Endothelial cell of umbilical vein (primary cell): ENCODE measurements at regions not wholly inside any gene's neighbourhood (a gene's known extent, or its start where the extent isn't known, plus 50 kb on each side); places are given as distances from the start of the nearest gene placed in this dataset.
A peak's percentile ranks its signal among the peaks of the same experiment; 100 is the strongest.

Experiments used
- BruUV-seq: library from RNA; stranded (reverse); fragments of 400-500 nt; replicated peaks from 2 replicates; lab custom pipeline; 2021; lab: Mats Ljungman, UMichigan
- CTCF ChIA-PET: fragments of 300-600, 350-600 bp; sonication (Branson Sonifier 250); formaldehyde crosslinking; loops from one replicate; lab custom pipeline; 2021; ENCODE audit warnings: antibody characterized with exemption, inconsistent platforms; lab: Charles Lee
- POLR2A ChIA-PET: fragments of 300-600, 350-600 bp; sonication (Branson Sonifier 250); formaldehyde crosslinking; loops from one replicate; lab custom pipeline; 2021; ENCODE audit warnings: antibody characterized with exemption, inconsistent platforms; lab: Charles Lee
- DNase-seq: peaks from one replicate; pipeline ENCODE4 v3.0.0-alpha.2; 2011; ENCODE audit warnings: low read depth, low spot score
- FAIRE-seq: peaks from 2 replicates; lab custom pipeline; 2011; peaks lifted over from hg19 to GRCh38; lab: Jason Lieb, UNC
- H2AFZ ChIP-seq: 2 replicates; pipeline ENCODE4 v1.6.0; 2012; ENCODE audit warnings: low read depth, low read length, control low read depth, inconsistent platforms
- H3K27ac ChIP-seq: 2 replicates; pipeline ENCODE4 v1.5.1; 2011; ENCODE audit warnings: low read depth, mild to moderate bottlenecking, control low read depth, low read length, moderate library complexity; ENCODE audit not compliant: insufficient read depth
- H3K27me3 ChIP-seq, 2 experiments: 2 replicates each; pipeline versions ENCODE4 v1.6.0 to v1.6.1; 2011; ENCODE audit warnings: low read length in 2 of 2, mixed read lengths in 1 of 2; ENCODE audit not compliant: control insufficient read depth in 2 of 2, insufficient read depth in 2 of 2
- H3K36me3 ChIP-seq, 2 experiments: 2 replicates in 1 of 2; 3 replicates in 1 of 2; pipeline ENCODE4 v1.5.1; 2011; ENCODE audit warnings: low read length in 2 of 2, mild to moderate bottlenecking in 1 of 2, moderate library complexity in 1 of 2; ENCODE audit not compliant: control insufficient read depth in 2 of 2, insufficient read depth in 2 of 2; ENCODE audit errors: extremely low read depth in 1 of 2
- H3K4me1 ChIP-seq: 3 replicates; pipeline ENCODE4 v1.5.1; 2011; ENCODE audit warnings: mild to moderate bottlenecking, low read length; ENCODE audit not compliant: control insufficient read depth, insufficient read depth; ENCODE audit errors: extremely low read depth
- H3K4me2 ChIP-seq: 2 replicates; pipeline ENCODE4 v1.6.1; 2011; ENCODE audit warnings: low read length, control low read depth, mixed read lengths; ENCODE audit not compliant: insufficient read depth
- H3K4me3 ChIP-seq, 3 experiments: fragments of 200-600 bp in 1 of 3; sonication (generic), shearing (Covaris generic) in 1 of 3; replicated peaks in 1 of 3; 2 replicates each; pipeline ENCODE4 v1.5.1; 2011 to 2016; ENCODE audit warnings: control low read depth in 3 of 3, low read length in 3 of 3, mild to moderate bottlenecking in 2 of 3, inconsistent platforms in 1 of 3, low read depth in 1 of 3, moderate library complexity in 1 of 3; ENCODE audit not compliant: insufficient read depth in 1 of 3
- H3K79me2 ChIP-seq: 2 replicates; pipeline ENCODE4 v1.6.0; 2012; ENCODE audit warnings: low read length, inconsistent platforms; ENCODE audit not compliant: control insufficient read depth, insufficient read depth
- H3K9ac ChIP-seq: replicated peaks from 2 replicates; pipeline ENCODE3; 2011; ENCODE audit warnings: low read length, control low read depth; ENCODE audit not compliant: insufficient read depth; ENCODE audit errors: extremely low read depth
- H3K9me1 ChIP-seq: replicated peaks from 3 replicates; pipeline ENCODE4 v1.6.0; 2011; ENCODE audit warnings: mild to moderate bottlenecking, low read length; ENCODE audit not compliant: control insufficient read depth, insufficient read depth; ENCODE audit errors: extremely low read depth
- H3K9me3 ChIP-seq: replicated peaks from 2 replicates; pipeline ENCODE4 v1.5.1; 2012; ENCODE audit warnings: low read length, inconsistent platforms; ENCODE audit not compliant: control insufficient read depth, insufficient read depth
- H4K20me1 ChIP-seq: replicated peaks from 2 replicates; pipeline ENCODE3; 2011; ENCODE audit warnings: mild to moderate bottlenecking, low read length; ENCODE audit not compliant: control insufficient read depth, insufficient read depth; ENCODE audit errors: extremely low read depth
- CTCF ChIP-seq, 2 donors: IDR thresholded peaks; 1 replicate in 1 of 2; 2 replicates in 1 of 2; pipeline ENCODE4 v1.5.1; 2011; ENCODE audit warnings: low read length in 2 of 2, mild to moderate bottlenecking in 2 of 2, moderate library complexity in 2 of 2, control low read depth in 1 of 2, inconsistent platforms in 1 of 2, low read depth in 1 of 2; ENCODE audit not compliant: insufficient read depth in 1 of 2; ENCODE audit errors: extremely low read depth in 1 of 2
- FOS ChIP-seq: IDR thresholded peaks from 2 replicates; pipeline ENCODE4 v1.6.1; 2011; ENCODE audit warnings: mild to moderate bottlenecking, low read length, moderate library complexity, borderline replicate concordance; ENCODE audit not compliant: insufficient read depth
- GATA2 ChIP-seq: IDR thresholded peaks from 2 replicates; pipeline ENCODE4 v1.7.0; 2011; ENCODE audit warnings: low read depth, mild to moderate bottlenecking, moderate library complexity, mixed read lengths, low read length; ENCODE audit not compliant: insufficient read length, insufficient read depth
- MYC ChIP-seq: IDR thresholded peaks from one replicate; pipeline ENCODE4 v1.6.1; 2011; ENCODE audit warnings: mild to moderate bottlenecking, low read depth, low read length
- POLR2A ChIP-seq: IDR thresholded peaks from 2 replicates; pipeline ENCODE4 v1.6.1; 2012; ENCODE audit warnings: low read depth, mild to moderate bottlenecking, control low read depth, low read length
- dilution Hi-C: fragments of 300-500 bp; cut with MboI; formaldehyde crosslinking; loops from one replicate; pipeline ENCODE4 v1.15.0; 2019; ENCODE audit warnings: low sequenced_read_pairs; ENCODE audit not compliant: extremely low pct_ligation_motif_present
- intact Hi-C: fragments of 100-400 bp; cut with micrococcal nuclease; formaldehyde crosslinking; loops from one replicate; pipeline ENCODE4 v1.10.0; 2022

GRCh38 chr10:104580321-104580720 lies 60.8 kb upstream of the SORCS3 start:
- H3K27ac ChIP-seq: no peak overlapping the region
- no peak overlapping the region for H3K9ac ChIP-seq
- no peaks in the 10 kb centered on the region for H3K27me3 ChIP-seq
- no peaks in the 10 kb centered on the region for H3K36me3 ChIP-seq
- no peaks in the 10 kb centered on the region for H3K9me1 ChIP-seq
- no peaks in the 10 kb centered on the region for H3K4me1 ChIP-seq
- no TSS peak for BruUV-seq
- H3K4me3 ChIP-seq: no peak overlapping the region
- no peak for DNase-seq
- no peak for TF ChIP-seq POLR2A
- no peak for TF ChIP-seq MYC
- TF ChIP-seq GATA2: no peak
- H2AFZ ChIP-seq: no peak overlapping the region
- intact Hi-C loops: no loop called here
- no peaks in the 10 kb centered on the region for H3K9me3 ChIP-seq
- H4K20me1 ChIP-seq: no peaks in the 10 kb centered on the region
- ChIA-PET POLR2A (no interaction called here), CTCF (interaction anchor here (0.7 to 1.6 kb wide), 3 partner anchors 9 to 305 kb away, joined by 3 to 7 read pairs (median 3); no protein-coding TSS in a partner anchor)
- no peak for FAIRE-seq
- H3K79me2 ChIP-seq: no peaks in the 10 kb centered on the region
- dilution Hi-C loops: no loop called here
- no peak overlapping the region for H3K4me2 ChIP-seq

GRCh38 chr10:104580774-104581675 lies 60.1 kb upstream of the SORCS3 start:
- H4K20me1 ChIP-seq: no peaks in the 10 kb centered on the region
- no peaks in the 10 kb centered on the region for H3K36me3 ChIP-seq
- H3K27ac ChIP-seq: no peak overlapping the region
- FAIRE-seq (peak; percentile 74), DNase-seq (peak; percentile 36)
- no peak overlapping the region for H3K9ac ChIP-seq
- intact Hi-C loops: no loop called here
- CTCF ChIA-PET: interaction anchor here (0.7 to 1.6 kb wide), 3 partner anchors 9 to 306 kb away, joined by 3 to 7 read pairs (median 3); no protein-coding TSS in a partner anchor
- no peak overlapping the region for H3K4me2 ChIP-seq
- no peaks in the 10 kb centered on the region for H3K9me3 ChIP-seq
- TF ChIP-seq FOS: no peak
- TF ChIP-seq CTCF (IDR thresholded peaks at IDR 0.05; ENCODE audit: extremely low read depth in 1 of 2, insufficient read depth in 1 of 2, low read depth in 1 of 2, low read length in 2 of 2): peak; percentile 69 to 79
- no TSS peak for BruUV-seq
- H2AFZ ChIP-seq: no peak overlapping the region
- H3K4me3 ChIP-seq: no peak overlapping the region
- dilution Hi-C loops: no loop called here
- H3K9me1 ChIP-seq: no peaks in the 10 kb centered on the region
- H3K27me3 ChIP-seq: no peaks in the 10 kb centered on the region
- POLR2A ChIA-PET: no interaction called here
- no peaks in the 10 kb centered on the region for H3K4me1 ChIP-seq
- H3K79me2 ChIP-seq: no peaks in the 10 kb centered on the region
